Panc1 (cell line): ENCODE measurements at regions not wholly inside any gene's neighbourhood (a gene's known extent, or its start where the extent isn't known, plus 50 kb on each side); places are given as distances from the start of the nearest gene placed in this dataset.
"Not testable (repeated sequence)": the region's sequence is repeated elsewhere in the genome, so short reads cannot be mapped to it uniquely, and the experiment has no call there.

Experiments used
- ATAC-seq: fragments of 200-7000 bp; cut with Tn5 transposase; 2 replicates; pipeline ENCODE4 v1.9.1; 2020; ENCODE audit warnings: mild to moderate bottlenecking, moderate library complexity
- BruUV-seq: library from RNA; stranded (reverse); fragments of 400-500 nt; replicated peaks from 2 replicates; lab custom pipeline; 2021; lab: Mats Ljungman, UMichigan
- CTCF ChIA-PET: fragments of 300-600 bp; sonication (Branson Sonifier 250); formaldehyde crosslinking; loops from one replicate; lab custom pipeline; 2022; ENCODE audit warnings: antibody characterized with exemption; lab: Charles Lee
- POLR2A ChIA-PET: fragments of 300-600 bp; sonication (Branson Sonifier 250); formaldehyde crosslinking; loops from one replicate; lab custom pipeline; 2022; ENCODE audit warnings: antibody characterized with exemption; lab: Charles Lee
- DNase-seq: peaks from one replicate; pipeline ENCODE4 v3.0.0-alpha.2; 2010; ENCODE audit warnings: low read depth, low spot score
- H3K27ac ChIP-seq: 2 replicates; pipeline ENCODE4 v1.5.1; 2011; ENCODE audit warnings: mild to moderate bottlenecking, low read length, inconsistent platforms
- H3K27me3 ChIP-seq: fragments of 200-500 bp; sonication (Bioruptor generic); 2 replicates; pipeline ENCODE4 v1.6.0; 2014; ENCODE audit warnings: low read length, inconsistent platforms; ENCODE audit not compliant: control insufficient read depth, insufficient read depth
- H3K36me3 ChIP-seq: fragments of 200-500 bp; sonication (Bioruptor generic); 2 replicates; pipeline ENCODE4 v1.5.1; 2014; ENCODE audit warnings: inconsistent platforms, mild to moderate bottlenecking, low read length, moderate library complexity; ENCODE audit not compliant: control insufficient read depth, insufficient read depth
- H3K4me1 ChIP-seq: 2 replicates; pipeline ENCODE4 v1.5.1; 2011; ENCODE audit warnings: inconsistent platforms, mild to moderate bottlenecking, low read length, moderate library complexity; ENCODE audit not compliant: control insufficient read depth, insufficient read depth
- H3K4me3 ChIP-seq, 2 experiments: 2 replicates each; pipeline ENCODE4 v1.5.1; 2011 to 2012; ENCODE audit warnings: low read depth in 2 of 2, low read length in 2 of 2, mild to moderate bottlenecking in 2 of 2, inconsistent platforms in 1 of 2, moderate library complexity in 1 of 2
- H3K9me3 ChIP-seq: fragments of 200-500 bp; sonication (Bioruptor generic); 2 replicates; pipeline ENCODE4 v1.5.1; 2014; ENCODE audit warnings: low read depth, mild to moderate bottlenecking, inconsistent platforms, low read length, moderate library complexity; ENCODE audit not compliant: control insufficient read depth, insufficient read depth
- CTCF ChIP-seq: fragments of 450-650 bp; IDR thresholded peaks from 2 replicates; pipeline ENCODE4 v1.5.1; 2017; ENCODE audit warnings: mild to moderate bottlenecking
- POLR2AphosphoS5 ChIP-seq: IDR thresholded peaks from 2 replicates; pipeline ENCODE4 v1.6.1; 2012; ENCODE audit warnings: mild to moderate bottlenecking, low read depth, low read length, moderate library complexity
- REST ChIP-seq, 2 experiments: IDR thresholded peaks; 2 replicates each; pipeline ENCODE4 v1.6.1; 2011 to 2012; ENCODE audit warnings: low read depth in 2 of 2, control low read depth in 1 of 2, low read length in 1 of 2, mild to moderate bottlenecking in 1 of 2, moderate library complexity in 1 of 2; ENCODE audit not compliant: insufficient read depth in 1 of 2
- SIN3A ChIP-seq: IDR thresholded peaks from 2 replicates; pipeline ENCODE4 v1.6.1; 2012; ENCODE audit warnings: low read depth, mild to moderate bottlenecking, low read length, moderate library complexity, borderline replicate concordance; ENCODE audit not compliant: insufficient read depth
- TCF7L2 ChIP-seq: IDR thresholded peaks from 2 replicates; pipeline ENCODE4 v1.6.1; 2011; ENCODE audit warnings: mild to moderate bottlenecking, low read depth, low read length, inconsistent platforms
- in situ Hi-C: cut with HindIII; loops from 2 replicates; pipeline ENCODE4 v1.10.0; 2016; ENCODE audit warnings: low sequenced_read_pairs, low pct_unique_long_range_greater_than_20kb
- intact Hi-C: fragments of 100-400 bp; cut with micrococcal nuclease; formaldehyde crosslinking; loops from one replicate; pipeline ENCODE4 v1.10.0; 2022; ENCODE audit not compliant: unreplicated experiment

GRCh38 chr12:83265808-83266207, 579.1 kb downstream of the TMTC2 start:
- Histone ChIP-seq H3K9me3 (no peaks in the 10 kb centered on the region), H3K4me1 (no peaks in the 10 kb centered on the region), H3K4me3 (no peak overlapping the region), H3K27ac (no peak overlapping the region), H3K27me3 (no peaks in the 10 kb centered on the region), H3K36me3 (no peaks in the 10 kb centered on the region)
- POLR2A ChIA-PET: no interaction called here
- BruUV-seq: no TSS peak
- CTCF ChIA-PET: no interaction called here
- TF ChIP-seq SIN3A (no peak), TCF7L2 (no peak), REST (IDR thresholded peaks at IDR 0.05; ENCODE audit: insufficient read depth in 1 of 2, low read depth in 2 of 2, low read length in 1 of 2) (no peak), CTCF (no peak), POLR2AphosphoS5 (no peak)
- in situ Hi-C loops: no loop called here
- intact Hi-C loops: no loop called here
- DNase-seq: no peak
- ATAC-seq: no peak

GRCh38 chr12:83261998-83262397, 575.3 kb downstream of the TMTC2 start:
- no peak for ATAC-seq
- H3K27ac ChIP-seq: no peak overlapping the region
- H3K4me3 ChIP-seq: no peak overlapping the region
- no TSS peak for BruUV-seq
- ChIA-PET POLR2A (no interaction called here), CTCF (no interaction called here)
- intact Hi-C loops: no loop called here
- in situ Hi-C loops: no loop called here
- H3K9me3 ChIP-seq: no peaks in the 10 kb centered on the region
- no peaks in the 10 kb centered on the region for H3K36me3 ChIP-seq
- H3K27me3 ChIP-seq: no peaks in the 10 kb centered on the region
- no peaks in the 10 kb centered on the region for H3K4me1 ChIP-seq
- peak; percentile 8; the same call in 1 of the 2 replicates for TF ChIP-seq CTCF
- TF ChIP-seq REST (IDR thresholded peaks at IDR 0.05; ENCODE audit: insufficient read depth in 1 of 2, low read depth in 2 of 2, low read length in 1 of 2): no peak
- DNase-seq: no peak

- BruUV-seq, CTCF ChIA-PET, in situ Hi-C loops, H3K36me3 ChIP-seq, intact Hi-C loops, H3K4me1 ChIP-seq, ATAC-seq, H3K4me3 ChIP-seq, H3K27ac ChIP-seq, H3K9me3 ChIP-seq, H3K27me3 ChIP-seq, DNase-seq: not testable (repeated sequence)
- POLR2A ChIA-PET: interaction anchor here (0.6 kb wide), 1 partner anchor 27 kb away, joined by 8 read pairs; no protein-coding TSS in a partner anchor
These were observed 573.4 kb downstream of the TMTC2 start for GRCh38 chr12:83260126-83260525.
